IMR-90 (cell line): ENCODE measurements at regions not wholly inside any gene's neighbourhood (a gene's known extent, or its start where the extent isn't known, plus 50 kb on each side); places are given as distances from the start of the nearest gene placed in this dataset.

Experiments used
- ATAC-seq: fragments of 200-7000 bp; cut with Tn5 transposase; 2 replicates; pipeline ENCODE4 v1.9.1; 2020; ENCODE audit warnings: low read depth, mild to moderate bottlenecking, moderate library complexity
- BruUV-seq: library from RNA; stranded (reverse); fragments of 400-500 nt; replicated peaks from 2 replicates; lab custom pipeline; 2021; lab: Mats Ljungman, UMichigan
- CTCF ChIA-PET: fragments of 300-600 bp; formaldehyde crosslinking; extraction: SDS; loops from one replicate; lab custom pipeline; 2021; ENCODE audit warnings: antibody characterized with exemption; lab: Yijun Ruan, JAX
- POLR2A ChIA-PET: fragments of 300-600 bp; sonication (Branson Sonifier 250); formaldehyde crosslinking; loops from one replicate; lab custom pipeline; 2022; ENCODE audit warnings: antibody characterized with exemption; ENCODE audit not compliant: unreplicated experiment; lab: Charles Lee
- DNase-seq: peaks from one replicate; pipeline ENCODE4 v3.0.0; 2013
- H2AFZ ChIP-seq: replicated peaks from 2 replicates; pipeline ENCODE3; 2013; ENCODE audit warnings: low read length, mild to moderate bottlenecking; ENCODE audit not compliant: poor library complexity
- H2AK5ac ChIP-seq: 2 replicates; pipeline ENCODE4 v1.6.1; 2013; ENCODE audit warnings: low read depth, low read length, inconsistent platforms
- H2AK9ac ChIP-seq: replicated peaks from 2 replicates; pipeline ENCODE3; 2013; ENCODE audit warnings: mild to moderate bottlenecking, low read depth, low read length, moderate library complexity; ENCODE audit not compliant: poor library complexity
- H2BK120ac ChIP-seq: 2 replicates; pipeline ENCODE4 v1.6.1; 2013; ENCODE audit warnings: low read depth, low read length, inconsistent platforms
- H2BK15ac ChIP-seq: 3 replicates; pipeline ENCODE4 v1.6.1; 2013; ENCODE audit warnings: low read depth, low read length, inconsistent platforms
- H2BK20ac ChIP-seq: 2 replicates; pipeline ENCODE4 v1.6.1; 2013; ENCODE audit warnings: low read depth, mild to moderate bottlenecking, inconsistent platforms, low read length, moderate library complexity
- H2BK5ac ChIP-seq: 2 replicates; pipeline ENCODE4 v1.6.1; 2013; ENCODE audit warnings: mild to moderate bottlenecking, low read depth, low read length, inconsistent platforms; ENCODE audit not compliant: poor library complexity, severe bottlenecking
- H3K14ac ChIP-seq: replicated peaks from 2 replicates; pipeline ENCODE4 v1.6.1; 2013; ENCODE audit warnings: low read depth, low read length, inconsistent platforms
- H3K18ac ChIP-seq: 2 replicates; pipeline ENCODE4 v1.6.1; 2013; ENCODE audit warnings: low read depth, low read length, control low read depth
- H3K23ac ChIP-seq: 2 replicates; pipeline ENCODE4 v1.6.1; 2013; ENCODE audit warnings: low read depth, low read length, inconsistent platforms
- H3K27ac ChIP-seq: 2 replicates; pipeline ENCODE4 v1.5.1; 2013; ENCODE audit warnings: mild to moderate bottlenecking, control low read depth, low read length; ENCODE audit not compliant: insufficient read depth
- H3K27me3 ChIP-seq: 2 replicates; pipeline ENCODE4 v1.6.1; 2013; ENCODE audit warnings: low read length; ENCODE audit not compliant: control insufficient read depth, insufficient read depth
- H3K36me3 ChIP-seq: 2 replicates; pipeline ENCODE4 v1.6.1; 2013; ENCODE audit warnings: low read length, mixed read lengths; ENCODE audit not compliant: control insufficient read depth, insufficient read depth
- H3K4ac ChIP-seq: 2 replicates; pipeline ENCODE4 v1.6.1; 2013; ENCODE audit warnings: low read depth, low read length, inconsistent platforms
- H3K4me1 ChIP-seq: 2 replicates; pipeline ENCODE4 v1.6.1; 2013; ENCODE audit warnings: low read length, mixed read lengths; ENCODE audit not compliant: control insufficient read depth, insufficient read depth
- H3K4me2 ChIP-seq: 2 replicates; pipeline ENCODE4 v1.6.1; 2013; ENCODE audit warnings: low read depth, mild to moderate bottlenecking, control low read depth, low read length, moderate library complexity
- H3K4me3 ChIP-seq: 2 replicates; pipeline ENCODE4 v1.5.1; 2013; ENCODE audit warnings: low read depth, mild to moderate bottlenecking, control low read depth, low read length, moderate library complexity; ENCODE audit not compliant: insufficient read depth
- H3K56ac ChIP-seq: 2 replicates; pipeline ENCODE4 v1.6.1; 2013; ENCODE audit warnings: low read length, inconsistent platforms; ENCODE audit not compliant: insufficient read depth; ENCODE audit errors: extremely low read depth
- H3K79me1 ChIP-seq, 2 experiments: 2 replicates each; pipeline ENCODE4 v1.6.1; 2013; ENCODE audit warnings: low read length in 2 of 2, inconsistent platforms in 1 of 2, low read depth in 1 of 2
- H3K9ac ChIP-seq: 2 replicates; pipeline ENCODE4 v1.6.1; 2013; ENCODE audit warnings: low read depth, low read length, control low read depth
- H3K9me1 ChIP-seq: 2 replicates; pipeline ENCODE4 v1.6.1; 2013; ENCODE audit warnings: low read length, inconsistent platforms; ENCODE audit not compliant: insufficient read depth
- H3K9me3 ChIP-seq: 2 replicates; pipeline ENCODE4 v1.6.1; 2013; ENCODE audit warnings: low read length; ENCODE audit not compliant: control insufficient read depth, insufficient read depth
- H4K20me1 ChIP-seq: 2 replicates; pipeline ENCODE4 v1.6.1; 2013; ENCODE audit warnings: low read length, inconsistent platforms; ENCODE audit not compliant: insufficient read depth
- H4K5ac ChIP-seq: 2 replicates; pipeline ENCODE4 v1.6.1; 2013; ENCODE audit warnings: mild to moderate bottlenecking, low read depth, low read length, control low read depth
- H4K8ac ChIP-seq, 2 experiments: 2 replicates each; pipeline ENCODE4 v1.6.1; 2013; ENCODE audit warnings: low read depth in 2 of 2, low read length in 2 of 2, control low read depth in 1 of 2, inconsistent platforms in 1 of 2
- H4K91ac ChIP-seq: 2 replicates; pipeline ENCODE4 v1.6.1; 2013; ENCODE audit warnings: low read depth, low read length, inconsistent platforms; ENCODE audit not compliant: insufficient read depth
- BHLHE40 ChIP-seq: fragments of 150-350 bp; IDR thresholded peaks from 2 replicates; pipeline ENCODE4 v1.6.1; 2016; ENCODE audit warnings: mild to moderate bottlenecking, low read depth, low read length
- CEBPB ChIP-seq: IDR thresholded peaks from 2 replicates; pipeline ENCODE4 v1.6.1; 2012; ENCODE audit warnings: low read depth, low read length, improper control_type of control experiment
- CHD1 ChIP-seq: IDR thresholded peaks from 2 replicates; pipeline ENCODE4 v1.6.1; 2012; ENCODE audit warnings: low read depth, low read length, improper control_type of control experiment
- CTCF ChIP-seq: conservative IDR thresholded peaks from 2 replicates; pipeline ENCODE4 v1.5.1; 2012; ENCODE audit warnings: mild to moderate bottlenecking, low read depth, low read length, improper control_type of control experiment
- ELK1 ChIP-seq: fragments of 150-350 bp; IDR thresholded peaks from 2 replicates; pipeline ENCODE4 v1.6.1; 2016; ENCODE audit warnings: low read depth, mild to moderate bottlenecking, low read length, moderate library complexity, borderline replicate concordance
- FOS ChIP-seq: fragments of 150-350 bp; IDR thresholded peaks from 2 replicates; pipeline ENCODE4 v1.6.1; 2016; ENCODE audit warnings: low read depth, low read length
- MAFK ChIP-seq: IDR thresholded peaks from 2 replicates; pipeline ENCODE4 v1.6.1; 2012; ENCODE audit warnings: low read depth, low read length, improper control_type of control experiment
- MAZ ChIP-seq: IDR thresholded peaks from 2 replicates; pipeline ENCODE4 v1.6.1; 2012; ENCODE audit warnings: low read depth, mild to moderate bottlenecking, low read length, improper control_type of control experiment, moderate library complexity, borderline replicate concordance
- MXI1 ChIP-seq: IDR thresholded peaks from 2 replicates; pipeline ENCODE4 v1.6.1; 2012; ENCODE audit warnings: low read depth, mild to moderate bottlenecking, low read length, moderate library complexity, borderline replicate concordance
- NFE2L2 ChIP-seq: fragments of 150-350 bp; IDR thresholded peaks from 2 replicates; pipeline ENCODE4 v1.6.1; 2016; ENCODE audit warnings: low read depth, mild to moderate bottlenecking, low read length
- POLR2A ChIP-seq: IDR thresholded peaks from 2 replicates; pipeline ENCODE4 v1.6.1; 2012; ENCODE audit warnings: mild to moderate bottlenecking, low read depth, low read length
- RAD21 ChIP-seq: IDR thresholded peaks from 2 replicates; pipeline ENCODE4 v1.6.1; 2012; ENCODE audit warnings: low read length, improper control_type of control experiment
- RCOR1 ChIP-seq: IDR thresholded peaks from 2 replicates; pipeline ENCODE4 v1.6.1; 2012; ENCODE audit warnings: mild to moderate bottlenecking, low read length, improper control_type of control experiment; ENCODE audit not compliant: insufficient replicate concordance
- RFX5 ChIP-seq: IDR thresholded peaks from 2 replicates; pipeline ENCODE4 v1.8.0; 2012; ENCODE audit warnings: low read depth, mild to moderate bottlenecking, low read length, moderate library complexity
- SMC3 ChIP-seq: fragments of 150-350 bp; IDR thresholded peaks from 2 replicates; pipeline ENCODE4 v1.6.1; 2016; ENCODE audit warnings: low read depth, mild to moderate bottlenecking, antibody characterized with exemption, low read length, moderate library complexity
- WGBS, 2 experiments: methylation state at CpG; one replicate each; pipeline versions ENCODE4 v1.1.5 to v1.1.7; 2013; ENCODE audit warnings: missing lambda C conversion rate in 2 of 2; ENCODE audit not compliant: insufficient read length in 1 of 2; ENCODE audit errors: extremely low coverage in 2 of 2; 5-methylcytosine and 5-hydroxymethylcytosine counted together
- dilution Hi-C: fragments of 300-500 bp; cut with HindIII; formaldehyde crosslinking; loops from one replicate; pipeline ENCODE4 v1.14.3; 2018; ENCODE audit warnings: low sequenced_read_pairs; ENCODE audit not compliant: unreplicated experiment
- in situ Hi-C: fragments of 300-500 bp; cut with MboI; formaldehyde crosslinking; loops from 3 replicates; pipeline ENCODE4 v1.14.3; 2019; ENCODE audit warnings: low sequenced_read_pairs, inconsistent platforms, mixed read lengths
- intact Hi-C: fragments of 100-400 bp; cut with micrococcal nuclease; formaldehyde crosslinking; loops from 2 replicates; pipeline ENCODE4 v1.10.0; 2022
- TF ChIP-seq, protein P1 (sequence below): fragments of 150-350 bp; IDR thresholded peaks from 2 replicates; pipeline ENCODE4 v1.6.1; 2017; ENCODE audit warnings: mild to moderate bottlenecking, antibody characterized with exemption, low read length, low read depth

GRCh38 chr1:219445864-219446263 lies 167.0 kb downstream of the ZC3H11B start:
- no peak overlapping the region for H3K14ac ChIP-seq

More at GRCh38 chr1:219445864-219446263, 167.0 kb downstream of the ZC3H11B start:
- TF ChIP-seq MAFK = no peak
- TF ChIP-seq FOS = no peak
- TF ChIP-seq BHLHE40 = no peak
- TF ChIP-seq NFE2L2 = no peak
- TF ChIP-seq CHD1 = no peak
- TF ChIP-seq RAD21 = no peak
- TF ChIP-seq SMC3 = no peak
- TF ChIP-seq, protein P1, sequence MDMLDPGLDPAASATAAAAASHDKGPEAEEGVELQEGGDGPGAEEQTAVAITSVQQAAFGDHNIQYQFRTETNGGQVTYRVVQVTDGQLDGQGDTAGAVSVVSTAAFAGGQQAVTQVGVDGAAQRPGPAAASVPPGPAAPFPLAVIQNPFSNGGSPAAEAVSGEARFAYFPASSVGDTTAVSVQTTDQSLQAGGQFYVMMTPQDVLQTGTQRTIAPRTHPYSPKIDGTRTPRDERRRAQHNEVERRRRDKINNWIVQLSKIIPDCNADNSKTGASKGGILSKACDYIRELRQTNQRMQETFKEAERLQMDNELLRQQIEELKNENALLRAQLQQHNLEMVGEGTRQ = no peak
- no peak for TF ChIP-seq CEBPB
- TF ChIP-seq MAZ = no peak
- no peak for TF ChIP-seq MXI1
- TF ChIP-seq POLR2A = no peak
- TF ChIP-seq CTCF = no peak
- TF ChIP-seq RFX5 = no peak
- no peak for TF ChIP-seq ELK1
- TF ChIP-seq RCOR1 = no peak
- Histone ChIP-seq H3K27me3 (no peaks in the 10 kb centered on the region), H3K9me1 (no peaks in the 10 kb centered on the region), H3K56ac (no peak overlapping the region), H3K4me3 (no peak overlapping the region), H2BK20ac (no peak overlapping the region), H3K27ac (no peak overlapping the region), H3K9ac (no peak overlapping the region), H3K23ac (no peak overlapping the region), H2AK5ac (no peak overlapping the region), H4K20me1 (no peaks in the 10 kb centered on the region), H2AK9ac (no peak overlapping the region), H3K4me2 (no peak overlapping the region), H3K36me3 (no peaks in the 10 kb centered on the region), H2BK5ac (no peak overlapping the region), H4K8ac (no peak overlapping the region), H2BK120ac (no peak overlapping the region), H4K91ac (no peak overlapping the region), H4K5ac (no peak overlapping the region), H3K4ac (no peak overlapping the region), H3K79me1 (no peaks in the 10 kb centered on the region), H2AFZ (no peak overlapping the region), H2BK15ac (no peak overlapping the region), H3K18ac (no peak overlapping the region), H3K4me1 (no peaks in the 10 kb centered on the region), H3K9me3 (no peaks in the 10 kb centered on the region)
- intact Hi-C loops (no loop called here), dilution Hi-C loops (no loop called here), in situ Hi-C loops (no loop called here)
- CTCF ChIA-PET = interaction anchor here (0.8 kb wide), 1 partner anchor 18 kb away, joined by 3 read pairs; no protein-coding TSS in a partner anchor
- BruUV-seq = no TSS peak
- WGBS, 2 experiments = no CpG with 5 or more reads among the region's 2 CpGs
- POLR2A ChIA-PET = interaction anchor here (0.5 kb wide), 1 partner anchor 43 kb away, joined by 3 read pairs; no protein-coding TSS in a partner anchor
- ATAC-seq (no peak), DNase-seq (no peak)
